HepG2 (cell line): ENCODE measurements at regions not wholly inside any gene's neighbourhood (a gene's known extent, or its start where the extent isn't known, plus 50 kb on each side); places are given as distances from the start of the nearest gene placed in this dataset.

Source experiments
- ATAC-seq: fragments of 200-7000 bp; cut with Tn5 transposase; 3 replicates; pipeline ENCODE4 v1.9.1; 2020; ENCODE audit warnings: mild to moderate bottlenecking, moderate library complexity
- BruUV-seq: library from RNA; stranded (reverse); fragments of 400-500 nt; replicated peaks from 2 replicates; lab custom pipeline; 2021; lab: Mats Ljungman, UMichigan
- CTCF ChIA-PET: fragments of 300-600 bp; formaldehyde crosslinking; extraction: SDS; loops from one replicate; lab custom pipeline; 2021; ENCODE audit warnings: low total read pairs, inconsistent platforms, low intra/inter-chr PET ratio; lab: Yijun Ruan, JAX
- POLR2A ChIA-PET: fragments of 350-600 bp; sonication (Branson Sonifier 250); formaldehyde crosslinking; loops from one replicate; lab custom pipeline; 2020; ENCODE audit warnings: antibody characterized with exemption, inconsistent platforms; lab: Yijun Ruan, JAX
- DNase-seq: peaks from one replicate; pipeline ENCODE4 v3.0.0-alpha.2; 2015; ENCODE audit warnings: low spot score
- FAIRE-seq: peaks from 3 replicates; lab custom pipeline; 2011; peaks lifted over from hg19 to GRCh38; lab: Jason Lieb, UNC
- H2AFZ ChIP-seq: one replicate; pipeline ENCODE4 v1.6.1; 2011; ENCODE audit warnings: low read length, inconsistent platforms
- H3K27ac ChIP-seq: fragments of 300-600 bp; 3 replicates; pipeline ENCODE4 v1.8.0; 2011; ENCODE audit warnings: mixed run types, mild to moderate bottlenecking, mixed read lengths, low read length, inconsistent platforms; ENCODE audit not compliant: insufficient read depth; ENCODE audit errors: extremely low read length
- H3K27me3 ChIP-seq, 2 experiments: fragments of 200-600 bp in 1 of 2; 2 replicates in 1 of 2; 3 replicates in 1 of 2; pipeline versions ENCODE4 v1.6.0 to v1.8.0; 2011; ENCODE audit warnings: low read length in 2 of 2, mild to moderate bottlenecking in 2 of 2, moderate library complexity in 2 of 2, inconsistent platforms in 1 of 2; ENCODE audit not compliant: insufficient read depth in 2 of 2, control insufficient read depth in 1 of 2
- H3K36me3 ChIP-seq, 2 experiments: fragments of 200-600 bp in 1 of 2; replicated peaks in 1 of 2; 2 replicates in 1 of 2; 3 replicates in 1 of 2; pipeline versions ENCODE4 v1.5.1 to v1.8.0; 2011; ENCODE audit warnings: low read length in 2 of 2, inconsistent platforms in 1 of 2; ENCODE audit not compliant: insufficient read depth in 2 of 2, control insufficient read depth in 1 of 2
- H3K4me1 ChIP-seq: 2 replicates; pipeline ENCODE4 v1.5.1; 2012; ENCODE audit warnings: low read length, inconsistent platforms; ENCODE audit not compliant: insufficient read depth
- H3K4me2 ChIP-seq: 2 replicates; pipeline ENCODE4 v1.6.0; 2011; ENCODE audit warnings: low read depth, low read length, inconsistent platforms
- H3K4me3 ChIP-seq, 3 experiments: fragments of 200-600 bp in 1 of 3; sonication (generic), shearing (Covaris generic) in 1 of 3; replicated peaks in 1 of 3; 2 replicates each; pipeline ENCODE4 v1.5.1; 2011 to 2016; ENCODE audit warnings: low read length in 3 of 3, inconsistent platforms in 2 of 3, low read depth in 2 of 3, mild to moderate bottlenecking in 2 of 3, control low read depth in 1 of 3, mixed read lengths in 1 of 3; ENCODE audit not compliant: insufficient read depth in 1 of 3
- H3K79me2 ChIP-seq: one replicate; pipeline ENCODE4 v1.6.1; 2011; ENCODE audit warnings: low read length, inconsistent platforms; ENCODE audit not compliant: insufficient read depth
- H3K9ac ChIP-seq: 2 replicates; pipeline ENCODE4 v1.6.0; 2011; ENCODE audit warnings: mild to moderate bottlenecking, low read depth, low read length, inconsistent platforms; ENCODE audit not compliant: insufficient read depth
- H3K9me3 ChIP-seq: 2 replicates; pipeline ENCODE4 v1.5.1; 2012; ENCODE audit warnings: mild to moderate bottlenecking, low read length
- H4K20me1 ChIP-seq: 2 replicates; pipeline ENCODE4 v1.6.0; 2011; ENCODE audit warnings: inconsistent platforms, mild to moderate bottlenecking, low read length, moderate library complexity; ENCODE audit not compliant: insufficient read depth
- CEBPB ChIP-seq: IDR thresholded peaks from 2 replicates; pipeline ENCODE4 v1.6.1; 2011; ENCODE audit warnings: low read depth, low read length, improper control_type of control experiment, borderline replicate concordance
- CREB1 ChIP-seq, 2 experiments: fragments of 450-650 bp in 1 of 2; IDR thresholded peaks; 2 replicates each; pipeline ENCODE4 v1.6.1; 2016 to 2017; ENCODE audit warnings: control low read depth in 1 of 2, mild to moderate bottlenecking in 1 of 2, missing compliant biosample characterization in 1 of 2, missing genetic modification characterization in 1 of 2
- FOXJ3 ChIP-seq: sonication (generic); formaldehyde crosslinking; IDR thresholded peaks from 2 replicates; pipeline ENCODE4 v1.4.0; 2020; ENCODE audit warnings: missing genetic modification reagents, mild to moderate bottlenecking, borderline replicate concordance
- HOXD1 ChIP-seq: sonication (generic); formaldehyde crosslinking; IDR thresholded peaks from 2 replicates; pipeline ENCODE4 v1.5.0; 2020; ENCODE audit warnings: missing genetic modification reagents
- KDM6A ChIP-seq: IDR thresholded peaks from 2 replicates; pipeline ENCODE4 v1.6.1; 2016; ENCODE audit warnings: low read depth
- MED13 ChIP-seq: sonication (generic); formaldehyde crosslinking; IDR thresholded peaks from 2 replicates; pipeline ENCODE4 v1.5.0; 2020; ENCODE audit warnings: missing genetic modification reagents
- NFE2L2 ChIP-seq: fragments of 150-350 bp; IDR thresholded peaks from 2 replicates; pipeline ENCODE4 v1.6.1; 2014; ENCODE audit warnings: low read length
- TSC22D2 ChIP-seq: sonication (generic); formaldehyde crosslinking; IDR thresholded peaks from 2 replicates; pipeline ENCODE4 v1.5.1; 2020; ENCODE audit warnings: missing genetic modification reagents, mild to moderate bottlenecking, borderline replicate concordance
- YEATS4 ChIP-seq: sonication (generic); formaldehyde crosslinking; IDR thresholded peaks from 2 replicates; pipeline ENCODE4 v1.4.0; 2020; ENCODE audit warnings: missing genetic modification reagents, borderline replicate concordance
- ZBTB1 ChIP-seq: sonication (generic); formaldehyde crosslinking; IDR thresholded peaks from 2 replicates; pipeline ENCODE4 v1.4.0; 2020; ENCODE audit warnings: missing genetic modification reagents, borderline replicate concordance
- ZBTB14 ChIP-seq: sonication (generic); formaldehyde crosslinking; IDR thresholded peaks from 2 replicates; pipeline ENCODE4 v1.4.0; 2020; ENCODE audit warnings: missing genetic modification reagents
- WGBS: methylation state at CpG from one replicate; pipeline ENCODE4 v1.1.6; 2017; ENCODE audit warnings: low lambda C conversion rate; 5-methylcytosine and 5-hydroxymethylcytosine counted together
- in situ Hi-C: cut with HindIII; loops from 2 replicates; pipeline ENCODE4 v1.10.0; 2017; ENCODE audit warnings: low pct_unique_long_range_greater_than_20kb; ENCODE audit not compliant: extremely low pct_ligation_motif_present
- intact Hi-C: fragments of 100-400 bp; cut with micrococcal nuclease; formaldehyde crosslinking; loops from one replicate; pipeline ENCODE4 v1.10.0; 2022; ENCODE audit not compliant: unreplicated experiment
- TF ChIP-seq, protein P1 (sequence below): IDR thresholded peaks from 2 replicates; pipeline ENCODE4 v1.6.1; 2016; ENCODE audit warnings: missing genetic modification reagents, missing compliant biosample characterization

DNA sequence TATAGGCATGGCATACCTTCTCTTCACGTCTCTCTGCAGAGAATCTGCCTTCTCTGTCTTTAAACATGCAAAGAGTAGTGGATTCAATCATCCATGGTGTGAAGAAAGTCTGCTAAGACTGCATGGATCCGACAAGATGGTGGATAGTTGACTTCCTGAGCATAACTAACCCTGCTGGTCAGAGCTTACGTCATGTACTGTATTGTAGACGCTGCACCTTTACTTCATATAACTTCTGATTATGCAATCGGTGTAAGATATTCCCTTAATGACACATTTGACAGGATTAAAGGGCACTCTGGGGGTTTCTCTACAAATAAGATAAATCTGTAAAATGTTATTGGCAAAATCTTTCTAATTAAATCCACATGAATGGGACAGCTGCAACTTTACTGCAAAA lies 240.3 kb upstream of the NREP start:
- H3K27me3 ChIP-seq: no peaks in the 10 kb centered on the region
- H2AFZ ChIP-seq: no peak overlapping the region
- H3K9ac ChIP-seq: no peak overlapping the region
- no peak overlapping the region for H3K27ac ChIP-seq
- TF ChIP-seq CREB1 (IDR thresholded peaks at IDR 0.05) (peak; percentile 55; the same call in 1 of the 2 replicates), CREB1 (CRISPR knock-in tag; IDR thresholded peaks at IDR 0.05) (no peak), CEBPB (peak; percentile 45; the same call in 1 of the 2 replicates), YEATS4 (CRISPR knock-in tag) (no peak)
- H3K4me1 ChIP-seq: no peaks in the 10 kb centered on the region
- CTCF ChIA-PET: no interaction called here
- POLR2A ChIA-PET: no interaction called here
- intact Hi-C loops (no loop called here), in situ Hi-C loops (no loop called here)
- FAIRE-seq (no peak), DNase-seq (no peak), ATAC-seq (no peak)
- H3K4me3 ChIP-seq: no peak overlapping the region
- 6% methylated on average over 5 of the region's 5 CpGs for WGBS
- no peaks in the 10 kb centered on the region for H3K79me2 ChIP-seq
- BruUV-seq: no TSS peak
- no peaks in the 10 kb centered on the region for H3K9me3 ChIP-seq
- no peaks in the 10 kb centered on the region for H3K36me3 ChIP-seq
- no peak overlapping the region for H3K4me2 ChIP-seq
- H4K20me1 ChIP-seq: no peaks in the 10 kb centered on the region

DNA sequence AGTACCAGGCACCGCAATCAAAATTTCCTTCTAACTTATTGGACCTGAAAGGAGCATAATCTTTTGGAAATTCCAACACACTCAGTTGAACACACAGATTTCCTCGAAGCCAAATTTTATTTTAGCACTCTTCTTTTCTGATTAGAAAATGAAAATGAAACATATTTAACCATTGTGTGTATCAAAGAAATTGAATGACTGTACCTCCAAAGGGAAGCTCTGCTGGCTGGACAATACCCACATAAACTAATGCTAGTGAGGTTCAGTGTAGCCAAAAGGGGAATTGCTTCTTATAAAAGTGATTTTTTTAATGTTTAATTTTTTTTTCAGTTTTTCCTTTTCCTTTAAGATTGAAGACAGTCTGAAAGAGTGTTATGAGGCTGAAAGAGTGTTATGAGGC lies 239.6 kb upstream of the NREP start:
- H3K9ac ChIP-seq: no peak overlapping the region
- no peak overlapping the region for H3K4me3 ChIP-seq
- CTCF ChIA-PET: no interaction called here
- in situ Hi-C loops: no loop called here
- FAIRE-seq (no peak), ATAC-seq (no peak), DNase-seq (no peak)
- POLR2A ChIA-PET: no interaction called here
- no peaks in the 10 kb centered on the region for H3K4me1 ChIP-seq
- H3K27me3 ChIP-seq: no peaks in the 10 kb centered on the region
- WGBS: 26% methylated on average over 2 of the region's 2 CpGs
- TF ChIP-seq MED13 (no peak), NFE2L2 (no peak), TSC22D2 (CRISPR knock-in tag) (no peak), KDM6A (CRISPR knock-in tag) (no peak), FOXJ3 (CRISPR knock-in tag) (no peak), ZBTB1 (no peak), ZBTB14 (no peak), HOXD1 (CRISPR knock-in tag) (no peak)
- TF ChIP-seq, protein P1, sequence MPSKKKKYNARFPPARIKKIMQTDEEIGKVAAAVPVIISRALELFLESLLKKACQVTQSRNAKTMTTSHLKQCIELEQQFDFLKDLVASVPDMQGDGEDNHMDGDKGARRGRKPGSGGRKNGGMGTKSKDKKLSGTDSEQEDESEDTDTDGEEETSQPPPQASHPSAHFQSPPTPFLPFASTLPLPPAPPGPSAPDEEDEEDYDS (CRISPR knock-in tag): no peak
- H3K9me3 ChIP-seq: no peaks in the 10 kb centered on the region
- H3K27ac ChIP-seq: no peak overlapping the region
- no peaks in the 10 kb centered on the region for H3K36me3 ChIP-seq
- no peak overlapping the region for H2AFZ ChIP-seq
- intact Hi-C loops: no loop called here
- H3K79me2 ChIP-seq: no peaks in the 10 kb centered on the region
- BruUV-seq: no TSS peak
- no peak overlapping the region for H3K4me2 ChIP-seq
- no peaks in the 10 kb centered on the region for H4K20me1 ChIP-seq
